Thyroid gland (tissue), 4 donors: ENCODE measurements at regions not wholly inside any gene's neighbourhood (a gene's known extent, or its start where the extent isn't known, plus 50 kb on each side); places are given as distances from the start of the nearest gene placed in this dataset.
"Not testable (repeated sequence)": the region's sequence is repeated elsewhere in the genome, so short reads cannot be mapped to it uniquely, and the experiment has no call there.

ENCODE experiments used
- CTCF ChIP-seq, 6 experiments: fragments of 200-600 bp in 3 of 6; fragments of 450-650 bp in 3 of 6; sonication (generic) in 3 of 6; IDR thresholded peaks; one replicate each; pipeline ENCODE4 v1.5.1; 2016 to 2019; ENCODE audit warnings: antibody characterized with exemption in 6 of 6, mild to moderate bottlenecking in 2 of 6, inconsistent platforms in 1 of 6, moderate library complexity in 1 of 6
- POLR2A ChIP-seq, 2 donors: fragments of 450-650 bp; IDR thresholded peaks; one replicate each; pipeline ENCODE4 v1.6.1; 2017; ENCODE audit warnings: antibody characterized with exemption in 2 of 2, mild to moderate bottlenecking in 2 of 2, moderate library complexity in 1 of 2

- TF ChIP-seq CTCF, POLR2A (IDR thresholded peaks at IDR 0.05): not testable (repeated sequence)
Observed at GRCh38 chr5:44756097-44756496, 52.6 kb upstream of the MRPS30 start.
